ENCODE measurements at regions not wholly inside any gene's neighbourhood (a gene's known extent, or its start where the extent isn't known, plus 50 kb on each side); places are given as distances from the start of the nearest gene placed in this dataset.
"Not testable (repeated sequence)": the region's sequence is repeated elsewhere in the genome, so short reads cannot be mapped to it uniquely, and the experiment has no call there.

- TF ChIP-seq CTCF (IDR thresholded peaks at IDR 0.05) (no peak), POLR2A (IDR thresholded peaks at IDR 0.05) (no peak)
- H3K4me3 ChIP-seq (ENCODE audit: low read depth, poor library complexity, severe bottlenecking), result no peak overlapping the region
- DNase-seq (ENCODE audit: low spot score in 2 of 2), result no peak
- intact Hi-C loops (cut with DNase I; ENCODE audit: low total_unique reads), result no loop called here
- WGBS, 2 donors, result 49 to 59% methylated on average over 2 of the region's 2 CpGs
Measured at GRCh38 chr4:160717848-160718247, 1446.0 kb downstream of the FSTL5 start.

DNA sequence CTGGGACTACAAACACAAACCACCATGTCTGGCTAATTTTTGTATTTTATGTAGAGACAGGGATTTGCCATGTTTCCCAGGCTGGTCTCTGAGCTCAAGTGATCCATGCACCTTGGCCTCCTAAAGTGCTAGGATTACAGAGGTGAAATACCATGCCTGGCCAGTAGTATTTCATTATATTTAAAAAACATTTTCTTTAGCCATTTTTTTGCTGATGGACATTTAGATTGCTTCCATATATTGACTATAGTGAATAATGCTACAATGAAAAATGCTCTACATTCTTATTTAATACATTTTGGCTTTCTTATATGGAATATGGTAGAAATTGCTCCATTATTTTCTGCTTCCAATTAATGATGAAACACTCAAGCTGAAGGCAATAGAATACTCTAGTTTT, 1439.7 kb downstream of the FSTL5 start:
- DNase-seq (ENCODE audit: low spot score in 2 of 2), result no peak
- H3K4me3 ChIP-seq (ENCODE audit: low read depth, poor library complexity, severe bottlenecking), result no peak overlapping the region
- intact Hi-C loops (cut with DNase I; ENCODE audit: low total_unique reads), result no loop called here
- TF ChIP-seq CTCF (IDR thresholded peaks at IDR 0.05), result no peak
- TF ChIP-seq POLR2A (IDR thresholded peaks at IDR 0.05), result no peak

DNA sequence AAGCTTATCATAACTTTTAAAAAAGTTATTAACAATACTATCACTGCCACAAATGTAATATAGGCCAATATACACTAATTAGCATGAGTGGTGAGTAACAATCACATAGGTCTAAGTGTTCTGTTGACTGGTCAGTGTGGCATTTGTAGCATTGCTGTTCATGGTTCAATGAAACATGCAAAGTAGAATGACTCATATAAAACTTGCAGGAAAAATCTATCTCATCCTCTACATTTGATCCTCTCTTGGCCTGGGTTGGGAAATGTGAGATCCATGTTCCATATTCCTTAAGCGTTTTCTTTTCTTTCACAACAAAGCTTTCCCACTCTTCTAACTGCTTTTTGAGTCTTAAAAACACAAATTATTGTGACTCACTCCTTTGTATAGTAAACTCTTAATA, 1418.7 kb downstream of the FSTL5 start:
- TF ChIP-seq CTCF (IDR thresholded peaks at IDR 0.05), result no peak
- TF ChIP-seq POLR2A (IDR thresholded peaks at IDR 0.05), result no peak
- intact Hi-C loops (cut with DNase I; ENCODE audit: low total_unique reads), result no loop called here
- no peak for DNase-seq (ENCODE audit: low spot score in 2 of 2)
- H3K4me3 ChIP-seq (ENCODE audit: low read depth, poor library complexity, severe bottlenecking), result no peak overlapping the region
- WGBS, 2 donors, result 93 to 98% methylated on average over 1 of the region's 1 CpG

GRCh38 chr4:160746585-160746984, 1417.2 kb downstream of the FSTL5 start:
- H3K4me3 ChIP-seq (ENCODE audit: low read depth, poor library complexity, severe bottlenecking); intact Hi-C loops (cut with DNase I; ENCODE audit: low total_unique reads); DNase-seq (ENCODE audit: low spot score in 2 of 2): not testable (repeated sequence)
- WGBS, 2 donors, result 79 to 95% methylated on average over 6 to 8 of the region's 8 CpGs

- DNase-seq (ENCODE audit: low spot score in 2 of 2), result no peak
- intact Hi-C loops (cut with DNase I; ENCODE audit: low total_unique reads), result no loop called here
- 87 to 94% methylated on average over 2 of the region's 2 CpGs for WGBS, 2 donors
- TF ChIP-seq CTCF (IDR thresholded peaks at IDR 0.05) (no peak), POLR2A (IDR thresholded peaks at IDR 0.05) (no peak)
- no peak overlapping the region for H3K4me3 ChIP-seq (ENCODE audit: low read depth, poor library complexity, severe bottlenecking)
Measured at GRCh38 chr4:160772668-160773067, 1391.1 kb downstream of the FSTL5 start.

DNA sequence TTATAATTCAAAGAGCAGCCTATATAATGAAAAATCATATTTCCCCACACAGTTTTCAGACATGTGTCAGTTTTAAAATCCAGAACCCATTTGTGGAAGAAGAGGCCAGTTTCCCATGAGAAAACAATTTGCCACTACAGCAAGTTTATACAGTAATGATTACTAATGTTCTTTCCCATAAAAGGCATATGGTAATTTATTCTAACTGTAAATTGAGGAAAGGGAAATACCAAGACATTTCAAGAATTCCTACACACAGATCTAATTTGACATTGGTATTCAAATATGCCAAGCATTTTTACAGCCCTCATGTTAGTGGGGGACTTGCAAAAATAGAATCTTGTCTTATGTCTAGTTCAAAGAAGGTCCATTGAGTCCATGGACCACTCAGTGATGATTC, 1368.6 kb downstream of the FSTL5 start:
- intact Hi-C loops (cut with DNase I; ENCODE audit: low total_unique reads), result no loop called here
- no peak for TF ChIP-seq POLR2A (IDR thresholded peaks at IDR 0.05)
- TF ChIP-seq CTCF (IDR thresholded peaks at IDR 0.05), result no peak
- no peak for DNase-seq (ENCODE audit: low spot score in 2 of 2)
- H3K4me3 ChIP-seq (ENCODE audit: low read depth, poor library complexity, severe bottlenecking), result no peak overlapping the region

Measured in lower leg skin (tissue), 4 donors.